ENCODE measurements at regions not wholly inside any gene's neighbourhood (a gene's known extent, or its start where the extent isn't known, plus 50 kb on each side); places are given as distances from the start of the nearest gene placed in this dataset.

- Histone ChIP-seq H3K4me3 (ENCODE audit: low read depth, low read length) (no peak overlapping the region), H3K36me3 (ENCODE audit: control insufficient read depth, insufficient read depth, low read length) (no peaks in the 10 kb centered on the region), H3K9me3 (ENCODE audit: control insufficient read depth, insufficient read depth, low read depth, low read length) (no peaks in the 10 kb centered on the region), H3K27me3 (ENCODE audit: control insufficient read depth, insufficient read depth, low read length) (no peaks in the 10 kb centered on the region), H3K9ac (ENCODE audit: low read length) (no peak overlapping the region), H3K27ac (ENCODE audit: low read depth, low read length) (no peak overlapping the region), H3K4me1 (ENCODE audit: control insufficient read depth, insufficient read depth, low read length) (no peaks in the 10 kb centered on the region)
These were observed 120.1 kb downstream of the SNX18 start for GRCh38 chr5:54637654-54638053.

- Histone ChIP-seq H3K9me3 (ENCODE audit: control insufficient read depth, insufficient read depth, low read depth, low read length) (no peaks in the 10 kb centered on the region), H3K27me3 (ENCODE audit: control insufficient read depth, insufficient read depth, low read length) (no peaks in the 10 kb centered on the region), H3K27ac (ENCODE audit: low read depth, low read length) (no peak overlapping the region), H3K9ac (ENCODE audit: low read length) (no peak overlapping the region), H3K36me3 (ENCODE audit: control insufficient read depth, insufficient read depth, low read length) (no peaks in the 10 kb centered on the region), H3K4me3 (ENCODE audit: low read depth, low read length) (no peak overlapping the region), H3K4me1 (ENCODE audit: control insufficient read depth, insufficient read depth, low read length) (no peaks in the 10 kb centered on the region)
These were observed 116.5 kb downstream of the SNX18 start for GRCh38 chr5:54634089-54634488.

GRCh38 chr5:54632131-54632701 lies 114.7 kb downstream of the SNX18 start:
- Histone ChIP-seq H3K27ac (ENCODE audit: low read depth, low read length) (no peak overlapping the region), H3K27me3 (ENCODE audit: control insufficient read depth, insufficient read depth, low read length) (no peaks in the 10 kb centered on the region), H3K9me3 (ENCODE audit: control insufficient read depth, insufficient read depth, low read depth, low read length) (no peaks in the 10 kb centered on the region), H3K4me3 (ENCODE audit: low read depth, low read length) (no peak overlapping the region), H3K4me1 (ENCODE audit: control insufficient read depth, insufficient read depth, low read length) (no peaks in the 10 kb centered on the region), H3K9ac (ENCODE audit: low read length) (no peak overlapping the region), H3K36me3 (ENCODE audit: control insufficient read depth, insufficient read depth, low read length) (no peaks in the 10 kb centered on the region)

- no peak overlapping the region for H3K27ac ChIP-seq (ENCODE audit: low read depth, low read length)
- H3K36me3 ChIP-seq (ENCODE audit: control insufficient read depth, insufficient read depth, low read length): no peaks in the 10 kb centered on the region
- no peaks in the 10 kb centered on the region for H3K4me1 ChIP-seq (ENCODE audit: control insufficient read depth, insufficient read depth, low read length)
- H3K27me3 ChIP-seq (ENCODE audit: control insufficient read depth, insufficient read depth, low read length): no peaks in the 10 kb centered on the region
- H3K9ac ChIP-seq (ENCODE audit: low read length): no peak overlapping the region
- H3K9me3 ChIP-seq (ENCODE audit: control insufficient read depth, insufficient read depth, low read depth, low read length): no peaks in the 10 kb centered on the region
- H3K4me3 ChIP-seq (ENCODE audit: low read depth, low read length): no peak overlapping the region
These were observed 113.3 kb downstream of the SNX18 start for GRCh38 chr5:54630738-54631359.

GRCh38 chr5:54629115-54629514 lies 111.6 kb downstream of the SNX18 start:
- no peak overlapping the region for H3K4me3 ChIP-seq (ENCODE audit: low read depth, low read length)
- no peaks in the 10 kb centered on the region for H3K36me3 ChIP-seq (ENCODE audit: control insufficient read depth, insufficient read depth, low read length)
- no peaks in the 10 kb centered on the region for H3K4me1 ChIP-seq (ENCODE audit: control insufficient read depth, insufficient read depth, low read length)
- no peak overlapping the region for H3K27ac ChIP-seq (ENCODE audit: low read depth, low read length)
- no peaks in the 10 kb centered on the region for H3K27me3 ChIP-seq (ENCODE audit: control insufficient read depth, insufficient read depth, low read length)
- H3K9me3 ChIP-seq (ENCODE audit: control insufficient read depth, insufficient read depth, low read depth, low read length): no peaks in the 10 kb centered on the region
- no peak overlapping the region for H3K9ac ChIP-seq (ENCODE audit: low read length)

GRCh38 chr5:54628050-54628449 lies 110.5 kb downstream of the SNX18 start:
- Histone ChIP-seq H3K9me3 (ENCODE audit: control insufficient read depth, insufficient read depth, low read depth, low read length) (no peaks in the 10 kb centered on the region; the same call in 1 of the 2 replicates), H3K27me3 (ENCODE audit: control insufficient read depth, insufficient read depth, low read length) (no peaks in the 10 kb centered on the region), H3K36me3 (ENCODE audit: control insufficient read depth, insufficient read depth, low read length) (no peaks in the 10 kb centered on the region), H3K4me1 (ENCODE audit: control insufficient read depth, insufficient read depth, low read length) (no peaks in the 10 kb centered on the region), H3K9ac (ENCODE audit: low read length) (no peak overlapping the region), H3K4me3 (ENCODE audit: low read depth, low read length) (no peak overlapping the region), H3K27ac (ENCODE audit: low read depth, low read length) (no peak overlapping the region)

GRCh38 chr5:54626407-54626806 lies 108.8 kb downstream of the SNX18 start:
- H3K27ac ChIP-seq (ENCODE audit: low read depth, low read length): no peak overlapping the region

GRCh38 chr5:54624805-54625568 lies 107.4 kb downstream of the SNX18 start:
- no peak overlapping the region for H3K4me3 ChIP-seq (ENCODE audit: low read depth, low read length)
- H3K27me3 ChIP-seq (ENCODE audit: control insufficient read depth, insufficient read depth, low read length): no peaks in the 10 kb centered on the region
- H3K36me3 ChIP-seq (ENCODE audit: control insufficient read depth, insufficient read depth, low read length): no peaks in the 10 kb centered on the region
- H3K4me1 ChIP-seq (ENCODE audit: control insufficient read depth, insufficient read depth, low read length): no peaks in the 10 kb centered on the region
- no peaks in the 10 kb centered on the region; the same call in 1 of the 2 replicates for H3K9me3 ChIP-seq (ENCODE audit: control insufficient read depth, insufficient read depth, low read depth, low read length)
- H3K27ac ChIP-seq (ENCODE audit: low read depth, low read length): no peak overlapping the region
- H3K9ac ChIP-seq (ENCODE audit: low read length): no peak overlapping the region

More at GRCh38 chr5:54626407-54626806, 108.8 kb downstream of the SNX18 start:
- H3K4me3 ChIP-seq (ENCODE audit: low read depth, low read length): no peak overlapping the region
- H3K36me3 ChIP-seq (ENCODE audit: control insufficient read depth, insufficient read depth, low read length): no peaks in the 10 kb centered on the region
- no peaks in the 10 kb centered on the region for H3K27me3 ChIP-seq (ENCODE audit: control insufficient read depth, insufficient read depth, low read length)
- no peaks in the 10 kb centered on the region for H3K4me1 ChIP-seq (ENCODE audit: control insufficient read depth, insufficient read depth, low read length)
- H3K9me3 ChIP-seq (ENCODE audit: control insufficient read depth, insufficient read depth, low read depth, low read length): no peaks in the 10 kb centered on the region; the same call in 1 of the 2 replicates
- no peak overlapping the region for H3K9ac ChIP-seq (ENCODE audit: low read length)

GRCh38 chr5:54621709-54622108 lies 104.2 kb downstream of the SNX18 start:
- no peaks in the 10 kb centered on the region; the same call in none of the 2 replicates for H3K9me3 ChIP-seq (ENCODE audit: control insufficient read depth, insufficient read depth, low read depth, low read length)
- no peak overlapping the region for H3K4me3 ChIP-seq (ENCODE audit: low read depth, low read length)
- H3K4me1 ChIP-seq (ENCODE audit: control insufficient read depth, insufficient read depth, low read length): no peaks in the 10 kb centered on the region
- no peaks in the 10 kb centered on the region for H3K36me3 ChIP-seq (ENCODE audit: control insufficient read depth, insufficient read depth, low read length)
- H3K27ac ChIP-seq (ENCODE audit: low read depth, low read length): no peak overlapping the region
- no peak overlapping the region for H3K9ac ChIP-seq (ENCODE audit: low read length)
- H3K27me3 ChIP-seq (ENCODE audit: control insufficient read depth, insufficient read depth, low read length): no peaks in the 10 kb centered on the region

- H3K4me3 ChIP-seq (ENCODE audit: low read depth, low read length): no peak overlapping the region
- H3K36me3 ChIP-seq (ENCODE audit: control insufficient read depth, insufficient read depth, low read length): no peaks in the 10 kb centered on the region
- no peak overlapping the region for H3K27ac ChIP-seq (ENCODE audit: low read depth, low read length)
- H3K9me3 ChIP-seq (ENCODE audit: control insufficient read depth, insufficient read depth, low read depth, low read length): no peaks in the 10 kb centered on the region; the same call in none of the 2 replicates
- H3K9ac ChIP-seq (ENCODE audit: low read length): no peak overlapping the region
- H3K4me1 ChIP-seq (ENCODE audit: control insufficient read depth, insufficient read depth, low read length): no peaks in the 10 kb centered on the region
- no peaks in the 10 kb centered on the region for H3K27me3 ChIP-seq (ENCODE audit: control insufficient read depth, insufficient read depth, low read length)
These were observed 103.5 kb downstream of the SNX18 start for GRCh38 chr5:54621048-54621447.

Measured in HUES6 (cell line).